ENCODE measurements at regions not wholly inside any gene's neighbourhood (a gene's known extent, or its start where the extent isn't known, plus 50 kb on each side); places are given as distances from the start of the nearest gene placed in this dataset.
A peak's percentile ranks its signal among the peaks of the same experiment; 100 is the strongest.

- TF ChIP-seq CTCF (conservative IDR thresholded peaks at IDR 0.05; ENCODE audit: low read depth in 2 of 2): no peak
- TF ChIP-seq, protein P1, sequence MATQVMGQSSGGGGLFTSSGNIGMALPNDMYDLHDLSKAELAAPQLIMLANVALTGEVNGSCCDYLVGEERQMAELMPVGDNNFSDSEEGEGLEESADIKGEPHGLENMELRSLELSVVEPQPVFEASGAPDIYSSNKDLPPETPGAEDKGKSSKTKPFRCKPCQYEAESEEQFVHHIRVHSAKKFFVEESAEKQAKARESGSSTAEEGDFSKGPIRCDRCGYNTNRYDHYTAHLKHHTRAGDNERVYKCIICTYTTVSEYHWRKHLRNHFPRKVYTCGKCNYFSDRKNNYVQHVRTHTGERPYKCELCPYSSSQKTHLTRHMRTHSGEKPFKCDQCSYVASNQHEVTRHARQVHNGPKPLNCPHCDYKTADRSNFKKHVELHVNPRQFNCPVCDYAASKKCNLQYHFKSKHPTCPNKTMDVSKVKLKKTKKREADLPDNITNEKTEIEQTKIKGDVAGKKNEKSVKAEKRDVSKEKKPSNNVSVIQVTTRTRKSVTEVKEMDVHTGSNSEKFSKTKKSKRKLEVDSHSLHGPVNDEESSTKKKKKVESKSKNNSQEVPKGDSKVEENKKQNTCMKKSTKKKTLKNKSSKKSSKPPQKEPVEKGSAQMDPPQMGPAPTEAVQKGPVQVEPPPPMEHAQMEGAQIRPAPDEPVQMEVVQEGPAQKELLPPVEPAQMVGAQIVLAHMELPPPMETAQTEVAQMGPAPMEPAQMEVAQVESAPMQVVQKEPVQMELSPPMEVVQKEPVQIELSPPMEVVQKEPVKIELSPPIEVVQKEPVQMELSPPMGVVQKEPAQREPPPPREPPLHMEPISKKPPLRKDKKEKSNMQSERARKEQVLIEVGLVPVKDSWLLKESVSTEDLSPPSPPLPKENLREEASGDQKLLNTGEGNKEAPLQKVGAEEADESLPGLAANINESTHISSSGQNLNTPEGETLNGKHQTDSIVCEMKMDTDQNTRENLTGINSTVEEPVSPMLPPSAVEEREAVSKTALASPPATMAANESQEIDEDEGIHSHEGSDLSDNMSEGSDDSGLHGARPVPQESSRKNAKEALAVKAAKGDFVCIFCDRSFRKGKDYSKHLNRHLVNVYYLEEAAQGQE (IDR thresholded peaks at IDR 0.05; ENCODE audit: unreplicated experiment): no peak
- no peak for TF ChIP-seq JUNB (IDR thresholded peaks at IDR 0.05; ENCODE audit: unreplicated experiment)
- no peak for TF ChIP-seq ZNF114 (CRISPR knock-in tag; IDR thresholded peaks at IDR 0.05)
- TF ChIP-seq EZH2phosphoT487 (IDR thresholded peaks at IDR 0.05; ENCODE audit: unreplicated experiment): no peak
These were observed 67.1 kb upstream of the PPP2R5A start (continued) for GRCh38 chr1:212218065-212218464.

GRCh38 chr1:212218911-212219310 is 66.3 kb upstream of the PPP2R5A start:
- no peaks in the 10 kb centered on the region for H3F3A ChIP-seq (replicated peaks; ENCODE audit: low read depth)
- no peaks in the 10 kb centered on the region for H3K36me3 ChIP-seq (ENCODE audit: insufficient read depth)
- ATAC-seq (no peak), DNase-seq (ENCODE audit: low spot score) (no peak)
- no peaks in the 10 kb centered on the region for H3K27me3 ChIP-seq (ENCODE audit: insufficient read depth)
- no peak overlapping the region for H3K4me3 ChIP-seq
- no peaks in the 10 kb centered on the region for H4K20me1 ChIP-seq (replicated peaks; ENCODE audit: insufficient read depth)
- Mint-ChIP-seq H3K27ac (no peak overlapping the region), H3K9me3 (no peaks in the 10 kb centered on the region), H3K27me3 (ENCODE audit: insufficient read depth, low read depth, poor library complexity) (peaks cover 3% of the 10 kb centered on the region), H3K36me3 (ENCODE audit: low read depth) (no peaks in the 10 kb centered on the region), H3K4me1 (peaks cover 25% of the 10 kb centered on the region), H3K4me3 (no peak overlapping the region)
- no peak for TF ChIP-seq STAT1 (IDR thresholded peaks at IDR 0.05; ENCODE audit: unreplicated experiment)
- TF ChIP-seq ZNF331 (CRISPR knock-in tag; IDR thresholded peaks at IDR 0.05; ENCODE audit: low read depth): no peak
- no peak for TF ChIP-seq JUNB (IDR thresholded peaks at IDR 0.05; ENCODE audit: unreplicated experiment)
- no peaks in the 10 kb centered on the region for H3K9me2 ChIP-seq (ENCODE audit: insufficient read depth)
- H3K79me2 ChIP-seq (replicated peaks; ENCODE audit: insufficient read depth): no peaks in the 10 kb centered on the region
- H3K27ac ChIP-seq (ENCODE audit: low read depth): no peak overlapping the region
- H3K4me2 ChIP-seq: no peak overlapping the region
- H3K4me1 ChIP-seq (ENCODE audit: insufficient read depth): 0 out of 2 replicates have a peak, but pooled peaks cover 3% of the 10 kb centered on the region
- H2AFZ ChIP-seq: no peak overlapping the region

DNA sequence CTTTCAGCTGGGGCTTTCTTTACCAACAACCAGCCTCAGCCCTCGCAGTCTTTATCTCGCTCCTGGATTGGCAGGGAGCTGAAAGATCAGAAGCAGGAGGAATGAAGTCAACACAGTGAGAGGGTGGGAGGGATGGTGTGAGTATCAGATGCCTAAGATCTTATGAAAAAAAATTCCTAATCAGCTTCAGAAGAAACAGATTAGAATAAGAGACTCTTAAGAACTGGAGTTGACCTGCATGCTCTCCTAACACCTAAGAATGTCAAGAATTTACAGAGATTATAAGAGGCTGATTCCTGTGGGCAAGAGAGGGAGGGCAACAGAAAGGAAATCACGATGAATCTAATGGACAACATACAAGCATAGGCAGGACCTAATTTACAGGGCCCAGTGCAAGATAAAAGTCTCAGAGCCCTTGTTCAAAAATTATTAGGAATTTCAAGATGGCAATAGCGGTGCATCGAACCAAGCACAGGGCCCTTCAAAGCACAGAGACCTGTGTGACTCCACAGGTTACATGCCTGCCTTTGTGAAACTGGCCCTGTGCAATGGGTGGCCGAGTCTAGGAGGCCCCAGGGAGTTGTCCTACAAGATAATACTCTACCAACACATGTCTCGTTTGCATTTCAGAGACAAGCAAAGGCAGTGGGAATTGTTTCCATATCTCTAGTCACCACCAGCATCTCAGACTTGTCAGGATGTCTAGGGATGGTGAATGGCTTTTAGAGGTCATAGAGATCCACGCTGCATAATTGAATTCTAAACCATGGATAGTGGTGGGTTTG is 65.3 kb upstream of the PPP2R5A start:
- ATAC-seq (peak; percentile 54), DNase-seq (ENCODE audit: low spot score) (peak; percentile 36)
- Mint-ChIP-seq H3K36me3 (ENCODE audit: low read depth) (no peaks in the 10 kb centered on the region), H3K27ac (no peak overlapping the region), H3K4me1 (peaks cover 16% of the 10 kb centered on the region), H3K4me3 (no peak overlapping the region), H3K27me3 (ENCODE audit: insufficient read depth, low read depth, poor library complexity) (peaks cover 3% of the 10 kb centered on the region), H3K9me3 (no peaks in the 10 kb centered on the region)
- H3K4me1 ChIP-seq (ENCODE audit: insufficient read depth): 0 out of 2 replicates have a peak, but pooled peaks cover 3% of the 10 kb centered on the region
- H3K27me3 ChIP-seq (ENCODE audit: insufficient read depth): no peaks in the 10 kb centered on the region
- H3F3A ChIP-seq (replicated peaks; ENCODE audit: low read depth): no peaks in the 10 kb centered on the region
- no peaks in the 10 kb centered on the region for H4K20me1 ChIP-seq (replicated peaks; ENCODE audit: insufficient read depth)
- no peak overlapping the region for H3K27ac ChIP-seq (ENCODE audit: low read depth)
- no peak overlapping the region for H3K4me2 ChIP-seq
- H3K79me2 ChIP-seq (replicated peaks; ENCODE audit: insufficient read depth): no peaks in the 10 kb centered on the region
- H3K36me3 ChIP-seq (ENCODE audit: insufficient read depth): no peaks in the 10 kb centered on the region
- no peak overlapping the region for H2AFZ ChIP-seq
- no peak overlapping the region for H3K4me3 ChIP-seq
- no peaks in the 10 kb centered on the region for H3K9me2 ChIP-seq (ENCODE audit: insufficient read depth)
- no peak for TF ChIP-seq POLR2AphosphoS5 (IDR thresholded peaks at IDR 0.05; ENCODE audit: low read depth)
- TF ChIP-seq EZH2 (IDR thresholded peaks at IDR 0.05; ENCODE audit: low read depth, unreplicated experiment): no peak
- no peak for TF ChIP-seq JUNB (IDR thresholded peaks at IDR 0.05; ENCODE audit: unreplicated experiment)
